Uterus (tissue), 2 donors: ENCODE measurements at regions not wholly inside any gene's neighbourhood (a gene's known extent, or its start where the extent isn't known, plus 50 kb on each side); places are given as distances from the start of the nearest gene placed in this dataset.

Experiments
- CTCF ChIP-seq, 4 experiments: fragments of 200-600 bp in 2 of 4; fragments of 450-650 bp in 2 of 4; sonication (generic) in 2 of 4; IDR thresholded peaks; one replicate each; pipeline ENCODE4 v1.5.1; 2016 to 2019; ENCODE audit warnings: antibody characterized with exemption in 4 of 4, mild to moderate bottlenecking in 2 of 4, moderate library complexity in 1 of 4
- POLR2A ChIP-seq, 2 donors: fragments of 450-650 bp; IDR thresholded peaks; one replicate each; pipeline ENCODE4 v1.6.1; 2016; ENCODE audit warnings: antibody characterized with exemption in 2 of 2, mild to moderate bottlenecking in 1 of 2, moderate library complexity in 1 of 2

GRCh38 chr1:222976453-222976852, 161.6 kb downstream of the DISP1 start:
- TF ChIP-seq CTCF (IDR thresholded peaks at IDR 0.05) (no peak), POLR2A (IDR thresholded peaks at IDR 0.05) (no peak)
